HepG2 (cell line): ENCODE measurements at regions not wholly inside any gene's neighbourhood (a gene's known extent, or its start where the extent isn't known, plus 50 kb on each side); places are given as distances from the start of the nearest gene placed in this dataset.

ENCODE experiments used
- BCL6 ChIP-seq: IDR thresholded peaks from 2 replicates; pipeline ENCODE4 v1.6.1; 2016; ENCODE audit warnings: missing genetic modification reagents, missing compliant biosample characterization
- CENPX ChIP-seq: sonication (generic); formaldehyde crosslinking; IDR thresholded peaks from 2 replicates; pipeline ENCODE4 v1.9.0; 2021; ENCODE audit warnings: mild to moderate bottlenecking, missing genetic modification reagents, moderate library complexity
- CREM ChIP-seq, 2 experiments: sonication (generic) in 1 of 2; formaldehyde crosslinking in 1 of 2; IDR thresholded peaks; 2 replicates each; pipeline versions ENCODE4 v1.4.0 to v1.6.1; 2016 to 2020; ENCODE audit warnings: antibody characterized with exemption in 1 of 2, mild to moderate bottlenecking in 1 of 2, missing genetic modification reagents in 1 of 2
- FLYWCH1 ChIP-seq: sonication (generic); formaldehyde crosslinking; IDR thresholded peaks from 2 replicates; pipeline ENCODE4 v1.8.1; 2023; ENCODE audit warnings: mild to moderate bottlenecking, missing genetic modification reagents
- HES4 ChIP-seq: sonication (generic); formaldehyde crosslinking; IDR thresholded peaks from 2 replicates; pipeline ENCODE4 v1.9.0; 2021; ENCODE audit warnings: mild to moderate bottlenecking, missing genetic modification reagents, borderline replicate concordance
- HNRNPLL ChIP-seq: fragments of 200-400 bp; formaldehyde crosslinking; IDR thresholded peaks from 2 replicates; pipeline ENCODE4 v1.6.1; 2017; ENCODE audit warnings: mild to moderate bottlenecking, low read depth, low read length; ENCODE audit not compliant: poor library complexity, severe bottlenecking
- JARID2 ChIP-seq: sonication (generic); formaldehyde crosslinking; IDR thresholded peaks from 2 replicates; pipeline ENCODE4 v1.8.1; 2023; ENCODE audit warnings: missing genetic modification reagents, inconsistent platforms; ENCODE audit not compliant: insufficient replicate concordance
- KLF12 ChIP-seq: sonication (generic); formaldehyde crosslinking; IDR thresholded peaks from 2 replicates; pipeline ENCODE4 v1.4.0; 2020; ENCODE audit warnings: missing genetic modification reagents, borderline replicate concordance
- MAFK ChIP-seq, 2 experiments: IDR thresholded peaks in 1 of 2; conservative IDR thresholded peaks in 1 of 2; 2 replicates each; pipeline ENCODE4 v1.6.1; 2011; ENCODE audit warnings: improper control_type of control experiment in 2 of 2, low read length in 2 of 2
- NFE2L2 ChIP-seq: fragments of 150-350 bp; IDR thresholded peaks from 2 replicates; pipeline ENCODE4 v1.6.1; 2014; ENCODE audit warnings: low read length
- NFKBIZ ChIP-seq: IDR thresholded peaks from 2 replicates; pipeline ENCODE4 v1.6.1; 2018; ENCODE audit warnings: missing genetic modification reagents, missing compliant biosample characterization
- REXO4 ChIP-seq: sonication (generic); formaldehyde crosslinking; IDR thresholded peaks from 2 replicates; pipeline ENCODE4 v1.8.0; 2022; ENCODE audit warnings: missing genetic modification reagents, mild to moderate bottlenecking, borderline replicate concordance
- RXRA ChIP-seq: sonication (generic); formaldehyde crosslinking; IDR thresholded peaks from 2 replicates; pipeline ENCODE4 v1.5.1; 2020; ENCODE audit warnings: missing genetic modification reagents
- SMYD3 ChIP-seq: sonication (generic); formaldehyde crosslinking; IDR thresholded peaks from 2 replicates; pipeline ENCODE4 v1.8.1; 2023; ENCODE audit warnings: mild to moderate bottlenecking, missing genetic modification reagents
- STAG1 ChIP-seq: sonication (generic); formaldehyde crosslinking; IDR thresholded peaks from 2 replicates; pipeline ENCODE4 v1.4.0; 2020; ENCODE audit warnings: missing genetic modification reagents
- TBX2 ChIP-seq: sonication (generic); formaldehyde crosslinking; IDR thresholded peaks from 2 replicates; pipeline ENCODE4 v1.5.0; 2020; ENCODE audit warnings: missing genetic modification reagents, mild to moderate bottlenecking, borderline replicate concordance
- TEAD2 ChIP-seq: sonication (generic); formaldehyde crosslinking; IDR thresholded peaks from 2 replicates; pipeline ENCODE4 v1.9.0; 2021; ENCODE audit warnings: missing genetic modification reagents
- TGIF2 ChIP-seq: IDR thresholded peaks from 2 replicates; pipeline ENCODE4 v1.6.1; 2016; ENCODE audit warnings: control low read depth, missing compliant biosample characterization
- THYN1 ChIP-seq: sonication (generic); formaldehyde crosslinking; IDR thresholded peaks from 2 replicates; pipeline ENCODE4 v1.8.1; 2023; ENCODE audit warnings: low read depth, mild to moderate bottlenecking, moderate library complexity, missing genetic modification reagents, borderline replicate concordance
- UBTF ChIP-seq: sonication (generic); formaldehyde crosslinking; IDR thresholded peaks from 2 replicates; pipeline ENCODE4 v1.4.0; 2020; ENCODE audit warnings: mild to moderate bottlenecking, missing genetic modification reagents
- YY1 ChIP-seq: IDR thresholded peaks from 2 replicates; pipeline ENCODE4 v1.6.1; 2011; ENCODE audit warnings: low read length, low read depth, moderate library complexity, mild to moderate bottlenecking; ENCODE audit not compliant: insufficient read depth, insufficient replicate concordance
- ZKSCAN5 ChIP-seq: sonication (generic); formaldehyde crosslinking; IDR thresholded peaks from 2 replicates; pipeline ENCODE4 v1.5.1; 2020; ENCODE audit warnings: mild to moderate bottlenecking, missing genetic modification reagents
- ZMYM3 ChIP-seq: sonication (generic); formaldehyde crosslinking; IDR thresholded peaks from 2 replicates; pipeline ENCODE4 v1.5.1; 2020; ENCODE audit warnings: mild to moderate bottlenecking, missing genetic modification reagents
- ZNF20 ChIP-seq: sonication (generic); formaldehyde crosslinking; IDR thresholded peaks from 2 replicates; pipeline ENCODE4 v1.4.0; 2020; ENCODE audit warnings: mild to moderate bottlenecking, moderate library complexity, missing genetic modification reagents
- ZNF260 ChIP-seq: sonication (generic); formaldehyde crosslinking; IDR thresholded peaks from 2 replicates; pipeline ENCODE4 v1.4.0; 2020; ENCODE audit warnings: missing genetic modification reagents, low read depth, mild to moderate bottlenecking, borderline replicate concordance
- ZNF569 ChIP-seq: sonication (generic); formaldehyde crosslinking; IDR thresholded peaks from 2 replicates; pipeline ENCODE4 v1.5.0; 2020; ENCODE audit warnings: mild to moderate bottlenecking, missing genetic modification reagents, moderate library complexity, borderline replicate concordance
- ZNF570 ChIP-seq: sonication (generic); formaldehyde crosslinking; IDR thresholded peaks from 2 replicates; pipeline ENCODE4 v1.4.0; 2020; ENCODE audit warnings: mild to moderate bottlenecking, missing genetic modification reagents, borderline replicate concordance
- ZNF619 ChIP-seq: sonication (generic); formaldehyde crosslinking; IDR thresholded peaks from 2 replicates; pipeline ENCODE4 v1.4.0; 2020; ENCODE audit warnings: mild to moderate bottlenecking, missing genetic modification reagents
- ZNF749 ChIP-seq: sonication (generic); formaldehyde crosslinking; IDR thresholded peaks from 2 replicates; pipeline ENCODE4 v1.8.0; 2022; ENCODE audit warnings: mild to moderate bottlenecking, missing genetic modification reagents, moderate library complexity, borderline replicate concordance
- ZSCAN9 ChIP-seq: IDR thresholded peaks from 2 replicates; pipeline ENCODE4 v1.6.1; 2016; ENCODE audit warnings: borderline replicate concordance

GRCh38 chr6:28586962-28587745 is 61.5 kb downstream of the GPX5 start (continued):
- TF ChIP-seq ZNF569 (CRISPR knock-in tag) = no peak
- peak; percentile 93; the same call in 1 of the 2 replicates for TF ChIP-seq KLF12
- TF ChIP-seq ZKSCAN5 (CRISPR knock-in tag) = no peak
- TF ChIP-seq SMYD3 = no peak
- peak; percentile 75 to 77 for TF ChIP-seq MAFK (conservative IDR thresholded peaks at IDR 0.05 in 1 of 2, IDR thresholded peaks at IDR 0.05 in 1 of 2; ENCODE audit: low read length in 2 of 2)
- no peak for TF ChIP-seq REXO4 (CRISPR knock-in tag)
- peak; percentile 87 for TF ChIP-seq NFKBIZ (CRISPR knock-in tag)
- peak; percentile 58 for TF ChIP-seq ZMYM3 (CRISPR knock-in tag)
- peak; percentile 76 for TF ChIP-seq HNRNPLL
- peak; percentile 95 for TF ChIP-seq TGIF2 (CRISPR knock-in tag)
- TF ChIP-seq FLYWCH1 (CRISPR knock-in tag) = no peak
- no peak for TF ChIP-seq ZNF20
- peak; percentile 95 for TF ChIP-seq TBX2 (CRISPR knock-in tag)
- no peak for TF ChIP-seq ZNF570 (CRISPR knock-in tag)
- TF ChIP-seq HES4 (CRISPR knock-in tag) = peak; percentile 60; the same call in 1 of the 2 replicates
- no peak for TF ChIP-seq ZNF749
- no peak for TF ChIP-seq ZNF260 (CRISPR knock-in tag)
- no peak for TF ChIP-seq CENPX (CRISPR knock-in tag)
- peak; percentile 82 for TF ChIP-seq CREM (IDR thresholded peaks at IDR 0.05)
- TF ChIP-seq CREM (CRISPR knock-in tag; IDR thresholded peaks at IDR 0.05) = no peak
- peak; percentile 95 for TF ChIP-seq ZNF619
- TF ChIP-seq ZSCAN9 (CRISPR knock-in tag) = peak; percentile 83; the same call in 1 of the 2 replicates
- TF ChIP-seq NFE2L2 = no peak
- peak; percentile 82; the same call in 1 of the 2 replicates for TF ChIP-seq RXRA (CRISPR knock-in tag)
- TF ChIP-seq YY1 = peak; percentile 65
- peak; percentile 28 for TF ChIP-seq STAG1 (CRISPR knock-in tag)
- peak; percentile 76 for TF ChIP-seq BCL6 (CRISPR knock-in tag)
- TF ChIP-seq TEAD2 (CRISPR knock-in tag) = no peak
- peak; percentile 83 for TF ChIP-seq JARID2 (CRISPR knock-in tag)
- TF ChIP-seq THYN1 (CRISPR knock-in tag) = 0 out of 2 replicates have a peak, but pooled peaks have one; percentile 24
- peak; percentile 98 for TF ChIP-seq UBTF (CRISPR knock-in tag)
